IMR-90 (cell line): ENCODE measurements at regions not wholly inside any gene's neighbourhood (a gene's known extent, or its start where the extent isn't known, plus 50 kb on each side); places are given as distances from the start of the nearest gene placed in this dataset.

Experiments
- ATAC-seq: fragments of 200-7000 bp; cut with Tn5 transposase; 2 replicates; pipeline ENCODE4 v1.9.1; 2020; ENCODE audit warnings: low read depth, mild to moderate bottlenecking, moderate library complexity
- BruUV-seq: library from RNA; stranded (reverse); fragments of 400-500 nt; replicated peaks from 2 replicates; lab custom pipeline; 2021; lab: Mats Ljungman, UMichigan
- CTCF ChIA-PET: fragments of 300-600 bp; formaldehyde crosslinking; extraction: SDS; loops from one replicate; lab custom pipeline; 2021; ENCODE audit warnings: antibody characterized with exemption; lab: Yijun Ruan, JAX
- POLR2A ChIA-PET: fragments of 300-600 bp; sonication (Branson Sonifier 250); formaldehyde crosslinking; loops from one replicate; lab custom pipeline; 2022; ENCODE audit warnings: antibody characterized with exemption; ENCODE audit not compliant: unreplicated experiment; lab: Charles Lee
- DNase-seq: peaks from one replicate; pipeline ENCODE4 v3.0.0; 2013
- H2AFZ ChIP-seq: replicated peaks from 2 replicates; pipeline ENCODE3; 2013; ENCODE audit warnings: low read length, mild to moderate bottlenecking; ENCODE audit not compliant: poor library complexity
- H2AK5ac ChIP-seq: 2 replicates; pipeline ENCODE4 v1.6.1; 2013; ENCODE audit warnings: low read depth, low read length, inconsistent platforms
- H2AK9ac ChIP-seq: replicated peaks from 2 replicates; pipeline ENCODE3; 2013; ENCODE audit warnings: mild to moderate bottlenecking, low read depth, low read length, moderate library complexity; ENCODE audit not compliant: poor library complexity
- H2BK120ac ChIP-seq: 2 replicates; pipeline ENCODE4 v1.6.1; 2013; ENCODE audit warnings: low read depth, low read length, inconsistent platforms
- H2BK15ac ChIP-seq: 3 replicates; pipeline ENCODE4 v1.6.1; 2013; ENCODE audit warnings: low read depth, low read length, inconsistent platforms
- H2BK20ac ChIP-seq: 2 replicates; pipeline ENCODE4 v1.6.1; 2013; ENCODE audit warnings: low read depth, mild to moderate bottlenecking, inconsistent platforms, low read length, moderate library complexity
- H2BK5ac ChIP-seq: 2 replicates; pipeline ENCODE4 v1.6.1; 2013; ENCODE audit warnings: mild to moderate bottlenecking, low read depth, low read length, inconsistent platforms; ENCODE audit not compliant: poor library complexity, severe bottlenecking
- H3K14ac ChIP-seq: replicated peaks from 2 replicates; pipeline ENCODE4 v1.6.1; 2013; ENCODE audit warnings: low read depth, low read length, inconsistent platforms
- H3K18ac ChIP-seq: 2 replicates; pipeline ENCODE4 v1.6.1; 2013; ENCODE audit warnings: low read depth, low read length, control low read depth
- H3K23ac ChIP-seq: 2 replicates; pipeline ENCODE4 v1.6.1; 2013; ENCODE audit warnings: low read depth, low read length, inconsistent platforms
- H3K27ac ChIP-seq: 2 replicates; pipeline ENCODE4 v1.5.1; 2013; ENCODE audit warnings: mild to moderate bottlenecking, control low read depth, low read length; ENCODE audit not compliant: insufficient read depth
- H3K27me3 ChIP-seq: 2 replicates; pipeline ENCODE4 v1.6.1; 2013; ENCODE audit warnings: low read length; ENCODE audit not compliant: control insufficient read depth, insufficient read depth
- H3K36me3 ChIP-seq: 2 replicates; pipeline ENCODE4 v1.6.1; 2013; ENCODE audit warnings: low read length, mixed read lengths; ENCODE audit not compliant: control insufficient read depth, insufficient read depth
- H3K4ac ChIP-seq: 2 replicates; pipeline ENCODE4 v1.6.1; 2013; ENCODE audit warnings: low read depth, low read length, inconsistent platforms
- H3K4me1 ChIP-seq: 2 replicates; pipeline ENCODE4 v1.6.1; 2013; ENCODE audit warnings: low read length, mixed read lengths; ENCODE audit not compliant: control insufficient read depth, insufficient read depth
- H3K4me2 ChIP-seq: 2 replicates; pipeline ENCODE4 v1.6.1; 2013; ENCODE audit warnings: low read depth, mild to moderate bottlenecking, control low read depth, low read length, moderate library complexity
- H3K4me3 ChIP-seq: 2 replicates; pipeline ENCODE4 v1.5.1; 2013; ENCODE audit warnings: low read depth, mild to moderate bottlenecking, control low read depth, low read length, moderate library complexity; ENCODE audit not compliant: insufficient read depth
- H3K56ac ChIP-seq: 2 replicates; pipeline ENCODE4 v1.6.1; 2013; ENCODE audit warnings: low read length, inconsistent platforms; ENCODE audit not compliant: insufficient read depth; ENCODE audit errors: extremely low read depth
- H3K79me1 ChIP-seq, 2 experiments: 2 replicates each; pipeline ENCODE4 v1.6.1; 2013; ENCODE audit warnings: low read length in 2 of 2, inconsistent platforms in 1 of 2, low read depth in 1 of 2
- H3K9ac ChIP-seq: 2 replicates; pipeline ENCODE4 v1.6.1; 2013; ENCODE audit warnings: low read depth, low read length, control low read depth
- H3K9me1 ChIP-seq: 2 replicates; pipeline ENCODE4 v1.6.1; 2013; ENCODE audit warnings: low read length, inconsistent platforms; ENCODE audit not compliant: insufficient read depth
- H3K9me3 ChIP-seq: 2 replicates; pipeline ENCODE4 v1.6.1; 2013; ENCODE audit warnings: low read length; ENCODE audit not compliant: control insufficient read depth, insufficient read depth
- H4K20me1 ChIP-seq: 2 replicates; pipeline ENCODE4 v1.6.1; 2013; ENCODE audit warnings: low read length, inconsistent platforms; ENCODE audit not compliant: insufficient read depth
- H4K5ac ChIP-seq: 2 replicates; pipeline ENCODE4 v1.6.1; 2013; ENCODE audit warnings: mild to moderate bottlenecking, low read depth, low read length, control low read depth
- H4K8ac ChIP-seq, 2 experiments: 2 replicates each; pipeline ENCODE4 v1.6.1; 2013; ENCODE audit warnings: low read depth in 2 of 2, low read length in 2 of 2, control low read depth in 1 of 2, inconsistent platforms in 1 of 2
- H4K91ac ChIP-seq: 2 replicates; pipeline ENCODE4 v1.6.1; 2013; ENCODE audit warnings: low read depth, low read length, inconsistent platforms; ENCODE audit not compliant: insufficient read depth
- CHD1 ChIP-seq: IDR thresholded peaks from 2 replicates; pipeline ENCODE4 v1.6.1; 2012; ENCODE audit warnings: low read depth, low read length, improper control_type of control experiment
- CTCF ChIP-seq: conservative IDR thresholded peaks from 2 replicates; pipeline ENCODE4 v1.5.1; 2012; ENCODE audit warnings: mild to moderate bottlenecking, low read depth, low read length, improper control_type of control experiment
- FOS ChIP-seq: fragments of 150-350 bp; IDR thresholded peaks from 2 replicates; pipeline ENCODE4 v1.6.1; 2016; ENCODE audit warnings: low read depth, low read length
- MAZ ChIP-seq: IDR thresholded peaks from 2 replicates; pipeline ENCODE4 v1.6.1; 2012; ENCODE audit warnings: low read depth, mild to moderate bottlenecking, low read length, improper control_type of control experiment, moderate library complexity, borderline replicate concordance
- NFE2L2 ChIP-seq: fragments of 150-350 bp; IDR thresholded peaks from 2 replicates; pipeline ENCODE4 v1.6.1; 2016; ENCODE audit warnings: low read depth, mild to moderate bottlenecking, low read length
- RCOR1 ChIP-seq: IDR thresholded peaks from 2 replicates; pipeline ENCODE4 v1.6.1; 2012; ENCODE audit warnings: mild to moderate bottlenecking, low read length, improper control_type of control experiment; ENCODE audit not compliant: insufficient replicate concordance
- WGBS, 2 experiments: methylation state at CpG; one replicate each; pipeline versions ENCODE4 v1.1.5 to v1.1.7; 2013; ENCODE audit warnings: missing lambda C conversion rate in 2 of 2; ENCODE audit not compliant: insufficient read length in 1 of 2; ENCODE audit errors: extremely low coverage in 2 of 2; 5-methylcytosine and 5-hydroxymethylcytosine counted together
- dilution Hi-C: fragments of 300-500 bp; cut with HindIII; formaldehyde crosslinking; loops from one replicate; pipeline ENCODE4 v1.14.3; 2018; ENCODE audit warnings: low sequenced_read_pairs; ENCODE audit not compliant: unreplicated experiment
- in situ Hi-C: fragments of 300-500 bp; cut with MboI; formaldehyde crosslinking; loops from 3 replicates; pipeline ENCODE4 v1.14.3; 2019; ENCODE audit warnings: low sequenced_read_pairs, inconsistent platforms, mixed read lengths
- intact Hi-C: fragments of 100-400 bp; cut with micrococcal nuclease; formaldehyde crosslinking; loops from 2 replicates; pipeline ENCODE4 v1.10.0; 2022
- TF ChIP-seq, protein P1 (sequence below): fragments of 150-350 bp; IDR thresholded peaks from 2 replicates; pipeline ENCODE4 v1.6.1; 2017; ENCODE audit warnings: mild to moderate bottlenecking, antibody characterized with exemption, low read length, low read depth

DNA sequence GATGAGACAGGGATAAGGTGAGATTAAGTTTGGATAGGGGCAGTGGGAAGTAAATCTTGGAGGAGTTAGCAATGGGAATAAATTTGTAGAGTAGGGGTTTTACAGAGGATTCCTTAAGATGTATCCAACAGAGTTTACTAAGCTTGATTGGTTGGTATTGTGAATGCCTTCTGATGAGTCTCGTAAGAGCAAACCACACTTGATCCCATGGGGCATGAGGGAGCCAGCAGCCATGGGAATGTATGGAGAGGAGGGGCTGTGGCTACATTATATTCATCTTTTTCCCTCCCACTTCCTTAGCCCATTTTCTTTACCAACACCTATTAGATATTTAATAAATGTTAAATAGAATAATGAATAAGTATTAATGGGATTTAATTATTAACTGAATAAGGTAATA lies 126.6 kb upstream of the NDST3 start:
- Histone ChIP-seq H4K5ac (no peak overlapping the region), H2AK5ac (no peak overlapping the region), H4K91ac (no peak overlapping the region), H3K56ac (no peak overlapping the region), H4K20me1 (no peaks in the 10 kb centered on the region), H3K4me1 (no peaks in the 10 kb centered on the region), H2AFZ (no peak overlapping the region), H3K9me3 (no peaks in the 10 kb centered on the region), H3K4me3 (no peak overlapping the region), H3K9ac (no peak overlapping the region), H3K4me2 (no peak overlapping the region), H4K8ac (no peak overlapping the region), H3K23ac (no peak overlapping the region), H3K4ac (no peak overlapping the region), H3K36me3 (no peaks in the 10 kb centered on the region), H2BK15ac (no peak overlapping the region), H3K79me1 (no peaks in the 10 kb centered on the region), H2BK120ac (no peak overlapping the region), H2BK5ac (no peak overlapping the region), H3K27me3 (no peaks in the 10 kb centered on the region), H3K18ac (no peak overlapping the region), H3K27ac (no peak overlapping the region), H2AK9ac (no peak overlapping the region), H3K9me1 (no peaks in the 10 kb centered on the region), H3K14ac (no peak overlapping the region), H2BK20ac (no peak overlapping the region)
- DNase-seq = no peak
- TF ChIP-seq, protein P1, sequence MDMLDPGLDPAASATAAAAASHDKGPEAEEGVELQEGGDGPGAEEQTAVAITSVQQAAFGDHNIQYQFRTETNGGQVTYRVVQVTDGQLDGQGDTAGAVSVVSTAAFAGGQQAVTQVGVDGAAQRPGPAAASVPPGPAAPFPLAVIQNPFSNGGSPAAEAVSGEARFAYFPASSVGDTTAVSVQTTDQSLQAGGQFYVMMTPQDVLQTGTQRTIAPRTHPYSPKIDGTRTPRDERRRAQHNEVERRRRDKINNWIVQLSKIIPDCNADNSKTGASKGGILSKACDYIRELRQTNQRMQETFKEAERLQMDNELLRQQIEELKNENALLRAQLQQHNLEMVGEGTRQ = no peak
- TF ChIP-seq RCOR1 (no peak), FOS (no peak), NFE2L2 (no peak), CTCF (no peak), CHD1 (no peak), MAZ (no peak)
- ChIA-PET POLR2A (no interaction called here), CTCF (no interaction called here)
- intact Hi-C loops = no loop called here
- ATAC-seq = no peak
- in situ Hi-C loops = no loop called here
- no CpG with 5 or more reads among the region's 1 CpG for WGBS, 2 experiments
- BruUV-seq = no TSS peak
- dilution Hi-C loops = no loop called here
